IMR-90 (cell line): ENCODE measurements at regions not wholly inside any gene's neighbourhood (a gene's known extent, or its start where the extent isn't known, plus 50 kb on each side); places are given as distances from the start of the nearest gene placed in this dataset.

Experiments
- ATAC-seq: fragments of 200-7000 bp; cut with Tn5 transposase; 2 replicates; pipeline ENCODE4 v1.9.1; 2020; ENCODE audit warnings: low read depth, mild to moderate bottlenecking, moderate library complexity
- BruUV-seq: library from RNA; stranded (reverse); fragments of 400-500 nt; replicated peaks from 2 replicates; lab custom pipeline; 2021; lab: Mats Ljungman, UMichigan
- CTCF ChIA-PET: fragments of 300-600 bp; formaldehyde crosslinking; extraction: SDS; loops from one replicate; lab custom pipeline; 2021; ENCODE audit warnings: antibody characterized with exemption; lab: Yijun Ruan, JAX
- POLR2A ChIA-PET: fragments of 300-600 bp; sonication (Branson Sonifier 250); formaldehyde crosslinking; loops from one replicate; lab custom pipeline; 2022; ENCODE audit warnings: antibody characterized with exemption; ENCODE audit not compliant: unreplicated experiment; lab: Charles Lee
- DNase-seq: peaks from one replicate; pipeline ENCODE4 v3.0.0; 2013
- H2AFZ ChIP-seq: replicated peaks from 2 replicates; pipeline ENCODE3; 2013; ENCODE audit warnings: low read length, mild to moderate bottlenecking; ENCODE audit not compliant: poor library complexity
- H2AK5ac ChIP-seq: 2 replicates; pipeline ENCODE4 v1.6.1; 2013; ENCODE audit warnings: low read depth, low read length, inconsistent platforms
- H2AK9ac ChIP-seq: replicated peaks from 2 replicates; pipeline ENCODE3; 2013; ENCODE audit warnings: mild to moderate bottlenecking, low read depth, low read length, moderate library complexity; ENCODE audit not compliant: poor library complexity
- H2BK120ac ChIP-seq: 2 replicates; pipeline ENCODE4 v1.6.1; 2013; ENCODE audit warnings: low read depth, low read length, inconsistent platforms
- H2BK15ac ChIP-seq: 3 replicates; pipeline ENCODE4 v1.6.1; 2013; ENCODE audit warnings: low read depth, low read length, inconsistent platforms
- H2BK20ac ChIP-seq: 2 replicates; pipeline ENCODE4 v1.6.1; 2013; ENCODE audit warnings: low read depth, mild to moderate bottlenecking, inconsistent platforms, low read length, moderate library complexity
- H2BK5ac ChIP-seq: 2 replicates; pipeline ENCODE4 v1.6.1; 2013; ENCODE audit warnings: mild to moderate bottlenecking, low read depth, low read length, inconsistent platforms; ENCODE audit not compliant: poor library complexity, severe bottlenecking
- H3K14ac ChIP-seq: replicated peaks from 2 replicates; pipeline ENCODE4 v1.6.1; 2013; ENCODE audit warnings: low read depth, low read length, inconsistent platforms
- H3K18ac ChIP-seq: 2 replicates; pipeline ENCODE4 v1.6.1; 2013; ENCODE audit warnings: low read depth, low read length, control low read depth
- H3K23ac ChIP-seq: 2 replicates; pipeline ENCODE4 v1.6.1; 2013; ENCODE audit warnings: low read depth, low read length, inconsistent platforms
- H3K27ac ChIP-seq: 2 replicates; pipeline ENCODE4 v1.5.1; 2013; ENCODE audit warnings: mild to moderate bottlenecking, control low read depth, low read length; ENCODE audit not compliant: insufficient read depth
- H3K27me3 ChIP-seq: 2 replicates; pipeline ENCODE4 v1.6.1; 2013; ENCODE audit warnings: low read length; ENCODE audit not compliant: control insufficient read depth, insufficient read depth
- H3K36me3 ChIP-seq: 2 replicates; pipeline ENCODE4 v1.6.1; 2013; ENCODE audit warnings: low read length, mixed read lengths; ENCODE audit not compliant: control insufficient read depth, insufficient read depth
- H3K4ac ChIP-seq: 2 replicates; pipeline ENCODE4 v1.6.1; 2013; ENCODE audit warnings: low read depth, low read length, inconsistent platforms
- H3K4me1 ChIP-seq: 2 replicates; pipeline ENCODE4 v1.6.1; 2013; ENCODE audit warnings: low read length, mixed read lengths; ENCODE audit not compliant: control insufficient read depth, insufficient read depth
- H3K4me2 ChIP-seq: 2 replicates; pipeline ENCODE4 v1.6.1; 2013; ENCODE audit warnings: low read depth, mild to moderate bottlenecking, control low read depth, low read length, moderate library complexity
- H3K4me3 ChIP-seq: 2 replicates; pipeline ENCODE4 v1.5.1; 2013; ENCODE audit warnings: low read depth, mild to moderate bottlenecking, control low read depth, low read length, moderate library complexity; ENCODE audit not compliant: insufficient read depth
- H3K56ac ChIP-seq: 2 replicates; pipeline ENCODE4 v1.6.1; 2013; ENCODE audit warnings: low read length, inconsistent platforms; ENCODE audit not compliant: insufficient read depth; ENCODE audit errors: extremely low read depth
- H3K79me1 ChIP-seq, 2 experiments: 2 replicates each; pipeline ENCODE4 v1.6.1; 2013; ENCODE audit warnings: low read length in 2 of 2, inconsistent platforms in 1 of 2, low read depth in 1 of 2
- H3K9ac ChIP-seq: 2 replicates; pipeline ENCODE4 v1.6.1; 2013; ENCODE audit warnings: low read depth, low read length, control low read depth
- H3K9me1 ChIP-seq: 2 replicates; pipeline ENCODE4 v1.6.1; 2013; ENCODE audit warnings: low read length, inconsistent platforms; ENCODE audit not compliant: insufficient read depth
- H3K9me3 ChIP-seq: 2 replicates; pipeline ENCODE4 v1.6.1; 2013; ENCODE audit warnings: low read length; ENCODE audit not compliant: control insufficient read depth, insufficient read depth
- H4K20me1 ChIP-seq: 2 replicates; pipeline ENCODE4 v1.6.1; 2013; ENCODE audit warnings: low read length, inconsistent platforms; ENCODE audit not compliant: insufficient read depth
- H4K5ac ChIP-seq: 2 replicates; pipeline ENCODE4 v1.6.1; 2013; ENCODE audit warnings: mild to moderate bottlenecking, low read depth, low read length, control low read depth
- H4K8ac ChIP-seq, 2 experiments: 2 replicates each; pipeline ENCODE4 v1.6.1; 2013; ENCODE audit warnings: low read depth in 2 of 2, low read length in 2 of 2, control low read depth in 1 of 2, inconsistent platforms in 1 of 2
- H4K91ac ChIP-seq: 2 replicates; pipeline ENCODE4 v1.6.1; 2013; ENCODE audit warnings: low read depth, low read length, inconsistent platforms; ENCODE audit not compliant: insufficient read depth
- BHLHE40 ChIP-seq: fragments of 150-350 bp; IDR thresholded peaks from 2 replicates; pipeline ENCODE4 v1.6.1; 2016; ENCODE audit warnings: mild to moderate bottlenecking, low read depth, low read length
- CEBPB ChIP-seq: IDR thresholded peaks from 2 replicates; pipeline ENCODE4 v1.6.1; 2012; ENCODE audit warnings: low read depth, low read length, improper control_type of control experiment
- CHD1 ChIP-seq: IDR thresholded peaks from 2 replicates; pipeline ENCODE4 v1.6.1; 2012; ENCODE audit warnings: low read depth, low read length, improper control_type of control experiment
- FOS ChIP-seq: fragments of 150-350 bp; IDR thresholded peaks from 2 replicates; pipeline ENCODE4 v1.6.1; 2016; ENCODE audit warnings: low read depth, low read length
- MAFK ChIP-seq: IDR thresholded peaks from 2 replicates; pipeline ENCODE4 v1.6.1; 2012; ENCODE audit warnings: low read depth, low read length, improper control_type of control experiment
- MAZ ChIP-seq: IDR thresholded peaks from 2 replicates; pipeline ENCODE4 v1.6.1; 2012; ENCODE audit warnings: low read depth, mild to moderate bottlenecking, low read length, improper control_type of control experiment, moderate library complexity, borderline replicate concordance
- MXI1 ChIP-seq: IDR thresholded peaks from 2 replicates; pipeline ENCODE4 v1.6.1; 2012; ENCODE audit warnings: low read depth, mild to moderate bottlenecking, low read length, moderate library complexity, borderline replicate concordance
- NFE2L2 ChIP-seq: fragments of 150-350 bp; IDR thresholded peaks from 2 replicates; pipeline ENCODE4 v1.6.1; 2016; ENCODE audit warnings: low read depth, mild to moderate bottlenecking, low read length
- POLR2A ChIP-seq: IDR thresholded peaks from 2 replicates; pipeline ENCODE4 v1.6.1; 2012; ENCODE audit warnings: mild to moderate bottlenecking, low read depth, low read length
- RAD21 ChIP-seq: IDR thresholded peaks from 2 replicates; pipeline ENCODE4 v1.6.1; 2012; ENCODE audit warnings: low read length, improper control_type of control experiment
- RCOR1 ChIP-seq: IDR thresholded peaks from 2 replicates; pipeline ENCODE4 v1.6.1; 2012; ENCODE audit warnings: mild to moderate bottlenecking, low read length, improper control_type of control experiment; ENCODE audit not compliant: insufficient replicate concordance
- RFX5 ChIP-seq: IDR thresholded peaks from 2 replicates; pipeline ENCODE4 v1.8.0; 2012; ENCODE audit warnings: low read depth, mild to moderate bottlenecking, low read length, moderate library complexity
- SMC3 ChIP-seq: fragments of 150-350 bp; IDR thresholded peaks from 2 replicates; pipeline ENCODE4 v1.6.1; 2016; ENCODE audit warnings: low read depth, mild to moderate bottlenecking, antibody characterized with exemption, low read length, moderate library complexity
- USF2 ChIP-seq: fragments of 150-350 bp; IDR thresholded peaks from 2 replicates; pipeline ENCODE4 v1.6.1; 2017; ENCODE audit warnings: mild to moderate bottlenecking, antibody characterized with exemption, low read length, low read depth
- dilution Hi-C: fragments of 300-500 bp; cut with HindIII; formaldehyde crosslinking; loops from one replicate; pipeline ENCODE4 v1.14.3; 2018; ENCODE audit warnings: low sequenced_read_pairs; ENCODE audit not compliant: unreplicated experiment
- in situ Hi-C: fragments of 300-500 bp; cut with MboI; formaldehyde crosslinking; loops from 3 replicates; pipeline ENCODE4 v1.14.3; 2019; ENCODE audit warnings: low sequenced_read_pairs, inconsistent platforms, mixed read lengths
- intact Hi-C: fragments of 100-400 bp; cut with micrococcal nuclease; formaldehyde crosslinking; loops from 2 replicates; pipeline ENCODE4 v1.10.0; 2022
- TF ChIP-seq, protein P1 (sequence below): fragments of 150-350 bp; IDR thresholded peaks from 2 replicates; pipeline ENCODE4 v1.6.1; 2016; ENCODE audit warnings: low read depth, mild to moderate bottlenecking, low read length, moderate library complexity, borderline replicate concordance
- TF ChIP-seq, protein P2 (sequence below): conservative IDR thresholded peaks from 2 replicates; pipeline ENCODE4 v1.5.1; 2012; ENCODE audit warnings: mild to moderate bottlenecking, low read depth, low read length, improper control_type of control experiment

DNA sequence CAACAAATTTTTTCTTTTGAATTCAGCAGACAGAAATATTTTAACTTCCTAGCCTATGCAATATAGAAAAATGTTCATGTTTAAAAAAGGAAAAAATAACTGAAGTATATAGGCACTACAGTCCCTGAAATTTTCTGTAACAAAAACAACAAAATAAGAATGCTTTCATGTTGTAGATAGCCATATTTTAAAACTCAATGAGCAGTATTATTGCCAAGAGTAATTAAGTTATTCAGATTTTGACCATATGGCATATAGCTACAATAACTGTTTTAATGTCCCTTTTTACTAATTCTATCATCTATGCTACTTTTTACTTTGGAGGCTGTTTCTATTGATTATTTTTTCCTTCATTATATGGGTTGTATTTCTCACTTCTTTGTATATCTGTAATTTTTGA lies 283.3 kb upstream of the RIMS1 start:
- H3K4me1 ChIP-seq, result no peaks in the 10 kb centered on the region
- intact Hi-C loops (no loop called here), in situ Hi-C loops (no loop called here), dilution Hi-C loops (no loop called here)
- no peak overlapping the region for H3K56ac ChIP-seq
- no peak overlapping the region for H2BK15ac ChIP-seq
- no peak overlapping the region for H3K9ac ChIP-seq
- H3K4me2 ChIP-seq, result no peak overlapping the region
- no peak overlapping the region for H3K4ac ChIP-seq
- H2BK5ac ChIP-seq, result no peak overlapping the region
- TF ChIP-seq BHLHE40, result no peak
- TF ChIP-seq CHD1, result no peak
- no peak for TF ChIP-seq RFX5
- TF ChIP-seq, protein P1, sequence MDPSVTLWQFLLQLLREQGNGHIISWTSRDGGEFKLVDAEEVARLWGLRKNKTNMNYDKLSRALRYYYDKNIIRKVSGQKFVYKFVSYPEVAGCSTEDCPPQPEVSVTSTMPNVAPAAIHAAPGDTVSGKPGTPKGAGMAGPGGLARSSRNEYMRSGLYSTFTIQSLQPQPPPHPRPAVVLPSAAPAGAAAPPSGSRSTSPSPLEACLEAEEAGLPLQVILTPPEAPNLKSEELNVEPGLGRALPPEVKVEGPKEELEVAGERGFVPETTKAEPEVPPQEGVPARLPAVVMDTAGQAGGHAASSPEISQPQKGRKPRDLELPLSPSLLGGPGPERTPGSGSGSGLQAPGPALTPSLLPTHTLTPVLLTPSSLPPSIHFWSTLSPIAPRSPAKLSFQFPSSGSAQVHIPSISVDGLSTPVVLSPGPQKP, result no peak
- TF ChIP-seq CEBPB, result no peak
- no peak for TF ChIP-seq RCOR1
- TF ChIP-seq MXI1, result no peak
- no peak for TF ChIP-seq USF2
- TF ChIP-seq MAZ, result no peak
- no peak for TF ChIP-seq POLR2A
- no peak for TF ChIP-seq RAD21
- TF ChIP-seq NFE2L2, result no peak
- TF ChIP-seq, protein P2, sequence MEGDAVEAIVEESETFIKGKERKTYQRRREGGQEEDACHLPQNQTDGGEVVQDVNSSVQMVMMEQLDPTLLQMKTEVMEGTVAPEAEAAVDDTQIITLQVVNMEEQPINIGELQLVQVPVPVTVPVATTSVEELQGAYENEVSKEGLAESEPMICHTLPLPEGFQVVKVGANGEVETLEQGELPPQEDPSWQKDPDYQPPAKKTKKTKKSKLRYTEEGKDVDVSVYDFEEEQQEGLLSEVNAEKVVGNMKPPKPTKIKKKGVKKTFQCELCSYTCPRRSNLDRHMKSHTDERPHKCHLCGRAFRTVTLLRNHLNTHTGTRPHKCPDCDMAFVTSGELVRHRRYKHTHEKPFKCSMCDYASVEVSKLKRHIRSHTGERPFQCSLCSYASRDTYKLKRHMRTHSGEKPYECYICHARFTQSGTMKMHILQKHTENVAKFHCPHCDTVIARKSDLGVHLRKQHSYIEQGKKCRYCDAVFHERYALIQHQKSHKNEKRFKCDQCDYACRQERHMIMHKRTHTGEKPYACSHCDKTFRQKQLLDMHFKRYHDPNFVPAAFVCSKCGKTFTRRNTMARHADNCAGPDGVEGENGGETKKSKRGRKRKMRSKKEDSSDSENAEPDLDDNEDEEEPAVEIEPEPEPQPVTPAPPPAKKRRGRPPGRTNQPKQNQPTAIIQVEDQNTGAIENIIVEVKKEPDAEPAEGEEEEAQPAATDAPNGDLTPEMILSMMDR, result no peak
- TF ChIP-seq FOS, result no peak
- TF ChIP-seq MAFK, result no peak
- no peak for TF ChIP-seq SMC3
- ChIA-PET POLR2A (interaction anchor here (0.6 kb wide), 1 partner anchor 1786 kb away, joined by 3 read pairs; no protein-coding TSS in a partner anchor), CTCF (no interaction called here)
- no peak overlapping the region for H4K5ac ChIP-seq
- no peak overlapping the region for H3K27ac ChIP-seq
- H4K91ac ChIP-seq, result no peak overlapping the region
- DNase-seq (no peak), ATAC-seq (no peak)
- H3K9me1 ChIP-seq, result no peaks in the 10 kb centered on the region
- no TSS peak for BruUV-seq
- H3K14ac ChIP-seq, result no peak overlapping the region
- H2BK120ac ChIP-seq, result no peak overlapping the region
- H2BK20ac ChIP-seq, result no peak overlapping the region
- H4K20me1 ChIP-seq, result no peaks in the 10 kb centered on the region
- no peak overlapping the region for H2AFZ ChIP-seq
- no peak overlapping the region for H3K4me3 ChIP-seq
- H2AK5ac ChIP-seq, result no peak overlapping the region
- H2AK9ac ChIP-seq, result no peak overlapping the region
- H4K8ac ChIP-seq, result no peak overlapping the region
- H3K27me3 ChIP-seq, result no peaks in the 10 kb centered on the region
- no peak overlapping the region for H3K23ac ChIP-seq
- no peak overlapping the region for H3K18ac ChIP-seq
- H3K9me3 ChIP-seq, result no peaks in the 10 kb centered on the region
- no peaks in the 10 kb centered on the region for H3K36me3 ChIP-seq
- no peaks in the 10 kb centered on the region for H3K79me1 ChIP-seq
